HEK293 (cell line): ENCODE measurements at regions not wholly inside any gene's neighbourhood (a gene's known extent, or its start where the extent isn't known, plus 50 kb on each side); places are given as distances from the start of the nearest gene placed in this dataset.

Experiments used
- CTCF ChIA-PET: fragments of 350-600 bp; formaldehyde crosslinking; extraction: SDS; loops from one replicate; lab custom pipeline; 2021; ENCODE audit warnings: antibody characterized with exemption; lab: Yijun Ruan, JAX
- POLR2A ChIA-PET: fragments of 300-600 bp; formaldehyde crosslinking; extraction: SDS; loops from one replicate; lab custom pipeline; 2020; ENCODE audit warnings: antibody characterized with exemption, inconsistent platforms; lab: Yijun Ruan, JAX
- H3K27ac ChIP-seq: fragments of 200-500 bp; sonication (Bioruptor generic); 2 replicates; pipeline ENCODE4 v1.5.1; 2014; ENCODE audit warnings: low read depth, low read length, control low read depth, inconsistent platforms; ENCODE audit errors: extremely low read depth
- H3K36me3 ChIP-seq, 2 experiments: fragments of 200-500 bp in 1 of 2; sonication (Bioruptor generic) in 1 of 2; 1 replicate in 1 of 2; 2 replicates in 1 of 2; pipeline ENCODE4 v1.5.1; 2014 to 2017; ENCODE audit warnings: inconsistent platforms in 2 of 2, low read length in 2 of 2; ENCODE audit not compliant: control insufficient read depth in 2 of 2, insufficient read depth in 1 of 2
- H3K4me1 ChIP-seq: fragments of 200-500 bp; sonication (Bioruptor generic); 2 replicates; pipeline ENCODE4 v1.5.1; 2014; ENCODE audit warnings: mild to moderate bottlenecking, low read length, inconsistent platforms; ENCODE audit not compliant: control insufficient read depth, insufficient read depth
- H3K4me3 ChIP-seq: 2 replicates; pipeline ENCODE4 v1.5.1; 2011; ENCODE audit warnings: low read depth, mild to moderate bottlenecking, control low read depth, low read length, moderate library complexity
- H3K9me3 ChIP-seq: fragments of 200-500 bp; sonication (Bioruptor generic); 2 replicates; pipeline ENCODE4 v1.5.1; 2014; ENCODE audit warnings: low read depth, low read length, inconsistent platforms; ENCODE audit not compliant: control insufficient read depth, insufficient read depth
- BCL6B ChIP-seq: fragments of 450-650 bp; formaldehyde crosslinking; IDR thresholded peaks from 2 replicates; pipeline ENCODE4 v1.5.1; 2017; ENCODE audit warnings: missing biosample characterization, missing genetic modification characterization
- CTCF ChIP-seq: fragments of 450-650 bp; formaldehyde crosslinking; IDR thresholded peaks from 2 replicates; pipeline ENCODE4 v1.5.1; 2016; ENCODE audit warnings: missing biosample characterization, missing genetic modification characterization
- FEZF1 ChIP-seq: fragments of 450-650 bp; formaldehyde crosslinking; IDR thresholded peaks from 2 replicates; pipeline ENCODE4 v1.5.1; 2016; ENCODE audit warnings: missing biosample characterization, missing genetic modification characterization
- GFI1B ChIP-seq: fragments of 450-650 bp; formaldehyde crosslinking; IDR thresholded peaks from 2 replicates; pipeline ENCODE4 v1.5.1; 2016; ENCODE audit warnings: missing biosample characterization, missing genetic modification characterization
- GLI4 ChIP-seq: fragments of 450-650 bp; formaldehyde crosslinking; IDR thresholded peaks from 2 replicates; pipeline ENCODE4 v1.5.1; 2016; ENCODE audit warnings: missing biosample characterization, missing genetic modification characterization
- GLIS2 ChIP-seq: fragments of 450-650 bp; formaldehyde crosslinking; IDR thresholded peaks from 2 replicates; pipeline ENCODE4 v1.5.1; 2016; ENCODE audit warnings: missing biosample characterization, missing genetic modification characterization
- KLF1 ChIP-seq: fragments of 450-650 bp; formaldehyde crosslinking; IDR thresholded peaks from 2 replicates; pipeline ENCODE4 v1.5.1; 2016; ENCODE audit warnings: missing biosample characterization, missing genetic modification characterization
- OSR2 ChIP-seq: fragments of 450-650 bp; formaldehyde crosslinking; IDR thresholded peaks from 2 replicates; pipeline ENCODE4 v1.5.1; 2016; ENCODE audit warnings: missing biosample characterization, missing genetic modification characterization
- ZNF239 ChIP-seq: fragments of 450-650 bp; formaldehyde crosslinking; IDR thresholded peaks from 2 replicates; pipeline ENCODE4 v1.5.1; 2016; ENCODE audit warnings: missing biosample characterization, missing genetic modification characterization
- ZNF266 ChIP-seq: fragments of 450-650 bp; formaldehyde crosslinking; IDR thresholded peaks from 2 replicates; pipeline ENCODE4 v1.5.1; 2016; ENCODE audit warnings: missing biosample characterization, missing genetic modification characterization, low read depth
- ZNF335 ChIP-seq: fragments of 450-650 bp; formaldehyde crosslinking; conservative IDR thresholded peaks from 2 replicates; pipeline ENCODE4 v1.5.1; 2016; ENCODE audit warnings: missing biosample characterization, missing genetic modification characterization
- ZNF394 ChIP-seq: fragments of 450-650 bp; formaldehyde crosslinking; IDR thresholded peaks from 2 replicates; pipeline ENCODE4 v1.5.1; 2016; ENCODE audit warnings: missing biosample characterization, missing genetic modification characterization, mild to moderate bottlenecking, moderate library complexity, borderline replicate concordance
- ZNF548 ChIP-seq: fragments of 450-650 bp; formaldehyde crosslinking; IDR thresholded peaks from 2 replicates; pipeline ENCODE4 v1.5.1; 2016; ENCODE audit warnings: missing biosample characterization, missing genetic modification characterization
- ZNF621 ChIP-seq: fragments of 450-650 bp; formaldehyde crosslinking; IDR thresholded peaks from 2 replicates; pipeline ENCODE4 v1.5.1; 2017; ENCODE audit warnings: missing biosample characterization, missing genetic modification characterization
- ZNF639 ChIP-seq: fragments of 450-650 bp; formaldehyde crosslinking; IDR thresholded peaks from 2 replicates; pipeline ENCODE4 v1.5.1; 2016; ENCODE audit warnings: missing biosample characterization, missing genetic modification characterization
- ZNF660 ChIP-seq: fragments of 450-650 bp; IDR thresholded peaks from 2 replicates; pipeline ENCODE4 v1.5.1; 2018; ENCODE audit warnings: missing biosample characterization, mild to moderate bottlenecking, missing genetic modification characterization
- ZNF777 ChIP-seq: fragments of 450-650 bp; formaldehyde crosslinking; IDR thresholded peaks from 2 replicates; pipeline ENCODE4 v1.5.1; 2017; ENCODE audit warnings: missing biosample characterization, missing genetic modification characterization, borderline replicate concordance
- ZNF792 ChIP-seq: fragments of 450-650 bp; formaldehyde crosslinking; IDR thresholded peaks from 2 replicates; pipeline ENCODE4 v1.5.1; 2016; ENCODE audit warnings: missing biosample characterization, missing genetic modification characterization
- ZNF837 ChIP-seq: fragments of 450-650 bp; formaldehyde crosslinking; IDR thresholded peaks from 2 replicates; pipeline ENCODE4 v1.5.1; 2016; ENCODE audit warnings: missing biosample characterization, missing genetic modification characterization
- ZSCAN5A ChIP-seq: fragments of 450-650 bp; formaldehyde crosslinking; IDR thresholded peaks from 2 replicates; pipeline ENCODE4 v1.5.1; 2016; ENCODE audit warnings: missing biosample characterization, missing genetic modification characterization
- ZXDB ChIP-seq: fragments of 450-650 bp; formaldehyde crosslinking; IDR thresholded peaks from 2 replicates; pipeline ENCODE4 v1.5.1; 2016; ENCODE audit warnings: missing biosample characterization, missing genetic modification characterization

GRCh38 chr4:35124106-35124505 lies 1120.2 kb downstream of the ARAP2 start:
- Histone ChIP-seq H3K27ac (no peak overlapping the region), H3K4me1 (no peaks in the 10 kb centered on the region)
- TF ChIP-seq BCL6B (tag by site-specific recombination) (no peak), CTCF (tag by site-specific recombination) (no peak), ZNF777 (tag by site-specific recombination) (no peak), ZNF548 (no peak), ZNF394 (no peak), ZNF239 (tag by site-specific recombination) (no peak), OSR2 (tag by site-specific recombination) (no peak), ZXDB (tag by site-specific recombination) (no peak), FEZF1 (no peak), ZNF660 (tag by site-specific recombination) (no peak), ZNF621 (tag by site-specific recombination) (no peak), ZNF792 (tag by site-specific recombination) (no peak), ZNF335 (tag by site-specific recombination) (no peak), KLF1 (tag by site-specific recombination) (no peak), ZSCAN5A (no peak), GLI4 (no peak), ZNF266 (no peak), GLIS2 (tag by site-specific recombination) (no peak), ZNF639 (tag by site-specific recombination) (no peak), GFI1B (no peak)
- TF ChIP-seq, all 188 proteins: peak for 0
- H3K4me3 ChIP-seq: no peak overlapping the region
- H3K9me3 ChIP-seq: no peaks in the 10 kb centered on the region
- POLR2A ChIA-PET: no interaction called here
- H3K36me3 ChIP-seq: no peaks in the 10 kb centered on the region
- CTCF ChIA-PET: no interaction called here

- Histone ChIP-seq H3K4me3 (no peak overlapping the region), H3K27ac (no peak overlapping the region), H3K9me3 (no peaks in the 10 kb centered on the region), H3K4me1 (no peaks in the 10 kb centered on the region), H3K36me3 (no peaks in the 10 kb centered on the region)
- ChIA-PET CTCF (interaction anchor here (0.6 kb wide), 1 partner anchor 63 kb away, joined by 3 read pairs; no protein-coding TSS in a partner anchor), POLR2A (no interaction called here)
- TF ChIP-seq ZNF837: no peak
Observed at GRCh38 chr4:35125995-35126712, 1118.2 kb downstream of the ARAP2 start.
